ENCODE measurements at regions not wholly inside any gene's neighbourhood (a gene's known extent, or its start where the extent isn't known, plus 50 kb on each side); places are given as distances from the start of the nearest gene placed in this dataset.
A peak's percentile ranks its signal among the peaks of the same experiment; 100 is the strongest.

- H3K9me3 Mint-ChIP-seq (ENCODE audit: unreplicated experiment) = peaks cover 13% of the 10 kb centered on the region
- H3K27ac Mint-ChIP-seq (ENCODE audit: unreplicated experiment) = peak overlapping the region; percentile 75
- peak overlapping the region; percentile 1 for H3K4me3 Mint-ChIP-seq (ENCODE audit: unreplicated experiment)
- H3K27me3 Mint-ChIP-seq (ENCODE audit: unreplicated experiment) = no peaks in the 10 kb centered on the region
- no peak for TF ChIP-seq CTCF (IDR thresholded peaks at IDR 0.05)
- H3K4me1 Mint-ChIP-seq (ENCODE audit: unreplicated experiment) = peaks cover 43% of the 10 kb centered on the region
- DNase-seq (ENCODE audit: extremely low spot score, unreplicated experiment) = no peak
- H3K36me3 Mint-ChIP-seq (ENCODE audit: unreplicated experiment) = peaks cover 5% of the 10 kb centered on the region
Observed at GRCh38 chr4:33072298-33073089, 2352.3 kb downstream of the PCDH7 start.

GRCh38 chr4:33073811-33074210 lies 2353.6 kb downstream of the PCDH7 start:
- no peak for TF ChIP-seq CTCF (IDR thresholded peaks at IDR 0.05)
- H3K4me3 Mint-ChIP-seq (ENCODE audit: unreplicated experiment) = no peak overlapping the region
- H3K4me1 Mint-ChIP-seq (ENCODE audit: unreplicated experiment) = peaks cover 37% of the 10 kb centered on the region
- H3K27me3 Mint-ChIP-seq (ENCODE audit: unreplicated experiment) = no peaks in the 10 kb centered on the region
- no peak for DNase-seq (ENCODE audit: extremely low spot score, unreplicated experiment)
- H3K9me3 Mint-ChIP-seq (ENCODE audit: unreplicated experiment) = peaks cover 12% of the 10 kb centered on the region
- H3K36me3 Mint-ChIP-seq (ENCODE audit: unreplicated experiment) = peaks cover 5% of the 10 kb centered on the region
- peak overlapping the region; percentile 75 for H3K27ac Mint-ChIP-seq (ENCODE audit: unreplicated experiment)

- TF ChIP-seq CTCF (IDR thresholded peaks at IDR 0.05) = no peak
- DNase-seq (ENCODE audit: extremely low spot score, unreplicated experiment) = no peak
- Mint-ChIP-seq H3K4me1 (ENCODE audit: unreplicated experiment) (peaks cover 23% of the 10 kb centered on the region), H3K9me3 (ENCODE audit: unreplicated experiment) (no peaks in the 10 kb centered on the region), H3K27me3 (ENCODE audit: unreplicated experiment) (no peaks in the 10 kb centered on the region), H3K27ac (ENCODE audit: unreplicated experiment) (no peak overlapping the region), H3K36me3 (ENCODE audit: unreplicated experiment) (no peaks in the 10 kb centered on the region), H3K4me3 (ENCODE audit: unreplicated experiment) (no peak overlapping the region)
Observed at GRCh38 chr4:33078145-33078544, 2358.0 kb downstream of the PCDH7 start.

GRCh38 chr4:33080275-33080674 lies 2360.1 kb downstream of the PCDH7 start:
- Mint-ChIP-seq H3K4me1 (ENCODE audit: unreplicated experiment) (peaks cover 7% of the 10 kb centered on the region), H3K27ac (ENCODE audit: unreplicated experiment) (no peak overlapping the region)

More at GRCh38 chr4:33080275-33080674, 2360.1 kb downstream of the PCDH7 start:
- Mint-ChIP-seq H3K9me3 (ENCODE audit: unreplicated experiment) (no peaks in the 10 kb centered on the region), H3K27me3 (ENCODE audit: unreplicated experiment) (no peaks in the 10 kb centered on the region), H3K36me3 (ENCODE audit: unreplicated experiment) (no peaks in the 10 kb centered on the region), H3K4me3 (ENCODE audit: unreplicated experiment) (no peak overlapping the region)
- no peak for DNase-seq (ENCODE audit: extremely low spot score, unreplicated experiment)
- no peak for TF ChIP-seq CTCF (IDR thresholded peaks at IDR 0.05)
